ENCODE measurements at regions not wholly inside any gene's neighbourhood (a gene's known extent, or its start where the extent isn't known, plus 50 kb on each side); places are given as distances from the start of the nearest gene placed in this dataset.

DNA sequence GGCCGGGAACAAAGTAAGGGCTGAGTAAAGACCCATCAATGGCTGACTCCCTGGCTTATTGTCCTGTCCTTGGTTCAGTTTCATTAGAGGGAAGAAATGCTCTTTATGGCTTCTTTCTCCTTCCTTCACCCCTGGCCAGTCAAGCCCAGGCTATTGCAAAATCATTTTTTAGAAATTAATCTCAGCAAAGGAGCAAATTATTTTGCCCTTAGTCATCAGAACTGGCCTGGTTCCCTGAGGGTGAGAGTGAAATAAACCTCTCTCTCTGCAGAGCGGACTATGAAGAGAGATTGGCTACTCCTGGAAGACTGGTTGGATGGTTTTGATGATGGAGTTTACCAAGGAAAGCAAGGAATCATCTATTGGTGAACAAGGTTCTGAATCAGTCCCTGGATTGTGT lies 52.7 kb upstream of the OXTR start:
- H3K36me3 ChIP-seq (ENCODE audit: control insufficient read depth in 2 of 2, insufficient read depth in 2 of 2, low read length in 1 of 2) = no peaks in the 10 kb centered on the region
- SMC1A ChIA-PET (ENCODE audit: uncharacterized antibody, unreplicated experiment) = no interaction called here
- DNase-seq (ENCODE audit: low read depth, low spot score) (no peak), FAIRE-seq (no peak), ATAC-seq (no peak)
- H2AFZ ChIP-seq (ENCODE audit: control insufficient read depth, low read depth, low read length) = no peak overlapping the region
- no peak overlapping the region for H3K9ac ChIP-seq (ENCODE audit: control insufficient read depth, insufficient read depth, low read length)
- no peak overlapping the region for H3K4me3 ChIP-seq
- H3K27me3 ChIP-seq (replicated peaks in 1 of 2; ENCODE audit: control insufficient read depth in 2 of 2, insufficient read depth in 2 of 2, low read length in 1 of 2) = no peaks in the 10 kb centered on the region
- H3K4me1 ChIP-seq (ENCODE audit: control insufficient read depth, insufficient read depth, low read length) = no peaks in the 10 kb centered on the region
- RAD21 ChIA-PET (ENCODE audit: unreplicated experiment) = no interaction called here
- CTCF ChIA-PET = no interaction called here
- TF ChIP-seq, protein P1, sequence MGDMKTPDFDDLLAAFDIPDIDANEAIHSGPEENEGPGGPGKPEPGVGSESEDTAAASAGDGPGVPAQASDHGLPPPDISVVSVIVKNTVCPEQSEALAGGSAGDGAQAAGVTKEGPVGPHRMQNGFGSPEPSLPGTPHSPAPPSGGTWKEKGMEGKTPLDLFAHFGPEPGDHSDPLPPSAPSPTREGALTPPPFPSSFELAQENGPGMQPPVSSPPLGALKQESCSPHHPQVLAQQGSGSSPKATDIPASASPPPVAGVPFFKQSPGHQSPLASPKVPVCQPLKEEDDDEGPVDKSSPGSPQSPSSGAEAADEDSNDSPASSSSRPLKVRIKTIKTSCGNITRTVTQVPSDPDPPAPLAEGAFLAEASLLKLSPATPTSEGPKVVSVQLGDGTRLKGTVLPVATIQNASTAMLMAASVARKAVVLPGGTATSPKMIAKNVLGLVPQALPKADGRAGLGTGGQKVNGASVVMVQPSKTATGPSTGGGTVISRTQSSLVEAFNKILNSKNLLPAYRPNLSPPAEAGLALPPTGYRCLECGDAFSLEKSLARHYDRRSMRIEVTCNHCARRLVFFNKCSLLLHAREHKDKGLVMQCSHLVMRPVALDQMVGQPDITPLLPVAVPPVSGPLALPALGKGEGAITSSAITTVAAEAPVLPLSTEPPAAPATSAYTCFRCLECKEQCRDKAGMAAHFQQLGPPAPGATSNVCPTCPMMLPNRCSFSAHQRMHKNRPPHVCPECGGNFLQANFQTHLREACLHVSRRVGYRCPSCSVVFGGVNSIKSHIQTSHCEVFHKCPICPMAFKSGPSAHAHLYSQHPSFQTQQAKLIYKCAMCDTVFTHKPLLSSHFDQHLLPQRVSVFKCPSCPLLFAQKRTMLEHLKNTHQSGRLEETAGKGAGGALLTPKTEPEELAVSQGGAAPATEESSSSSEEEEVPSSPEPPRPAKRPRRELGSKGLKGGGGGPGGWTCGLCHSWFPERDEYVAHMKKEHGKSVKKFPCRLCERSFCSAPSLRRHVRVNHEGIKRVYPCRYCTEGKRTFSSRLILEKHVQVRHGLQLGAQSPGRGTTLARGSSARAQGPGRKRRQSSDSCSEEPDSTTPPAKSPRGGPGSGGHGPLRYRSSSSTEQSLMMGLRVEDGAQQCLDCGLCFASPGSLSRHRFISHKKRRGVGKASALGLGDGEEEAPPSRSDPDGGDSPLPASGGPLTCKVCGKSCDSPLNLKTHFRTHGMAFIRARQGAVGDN (IDR thresholded peaks at IDR 0.05) = no peak
- TF ChIP-seq, protein P2, sequence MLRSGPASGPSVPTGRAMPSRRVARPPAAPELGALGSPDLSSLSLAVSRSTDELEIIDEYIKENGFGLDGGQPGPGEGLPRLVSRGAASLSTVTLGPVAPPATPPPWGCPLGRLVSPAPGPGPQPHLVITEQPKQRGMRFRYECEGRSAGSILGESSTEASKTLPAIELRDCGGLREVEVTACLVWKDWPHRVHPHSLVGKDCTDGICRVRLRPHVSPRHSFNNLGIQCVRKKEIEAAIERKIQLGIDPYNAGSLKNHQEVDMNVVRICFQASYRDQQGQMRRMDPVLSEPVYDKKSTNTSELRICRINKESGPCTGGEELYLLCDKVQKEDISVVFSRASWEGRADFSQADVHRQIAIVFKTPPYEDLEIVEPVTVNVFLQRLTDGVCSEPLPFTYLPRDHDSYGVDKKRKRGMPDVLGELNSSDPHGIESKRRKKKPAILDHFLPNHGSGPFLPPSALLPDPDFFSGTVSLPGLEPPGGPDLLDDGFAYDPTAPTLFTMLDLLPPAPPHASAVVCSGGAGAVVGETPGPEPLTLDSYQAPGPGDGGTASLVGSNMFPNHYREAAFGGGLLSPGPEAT (IDR thresholded peaks at IDR 0.05; ENCODE audit: low read depth) = no peak
- no peak for TF ChIP-seq EP300 (IDR thresholded peaks at IDR 0.05; ENCODE audit: borderline replicate concordance in 1 of 2, control insufficient read depth in 1 of 2, low read depth in 2 of 2, low read length in 2 of 2)
- no peak for TF ChIP-seq NR2F1 (conservative IDR thresholded peaks at IDR 0.05)
- no peak for TF ChIP-seq RCOR1 (conservative IDR thresholded peaks at IDR 0.05; ENCODE audit: low read depth, low read length)
- no peak for TF ChIP-seq POU2F2 (IDR thresholded peaks at IDR 0.05; ENCODE audit: borderline replicate concordance, low read depth, low read length)
- no peak for TF ChIP-seq CREM (IDR thresholded peaks at IDR 0.05; ENCODE audit: low read depth)
- no peak for TF ChIP-seq STAT3 (IDR thresholded peaks at IDR 0.05; ENCODE audit: low read depth, low read length)
- no peaks in the 10 kb centered on the region for H3K79me2 ChIP-seq (ENCODE audit: control insufficient read depth, insufficient read depth, low read length)
- no TSS peak for BruUV-seq (replicated peaks)
- intact Hi-C loops (cut with micrococcal nuclease; ENCODE audit: unreplicated experiment) (no loop called here), in situ Hi-C loops (cut with MboI) (no loop called here)
- POLR2A ChIA-PET = no interaction called here
- 98% methylated on average over 2 of the region's 2 CpGs for WGBS (ENCODE audit: insufficient coverage, insufficient replicate concordance, low lambda C conversion rate, missing lambda C conversion rate)
- H3K9me3 ChIP-seq (replicated peaks; ENCODE audit: control insufficient read depth, insufficient read depth, low read length) = peaks cover 7% of the 10 kb centered on the region; the same call in 2 of the 3 replicates
- H3K4me2 ChIP-seq (ENCODE audit: control insufficient read depth, insufficient read depth) = no peak overlapping the region
- no peak overlapping the region for H3K27ac ChIP-seq (ENCODE audit: control insufficient read depth, insufficient read depth)
- no peaks in the 10 kb centered on the region for H4K20me1 ChIP-seq (ENCODE audit: control insufficient read depth, insufficient read depth)

Data from GM12878 (cell line).